T-cell (primary cell): ENCODE measurements at regions not wholly inside any gene's neighbourhood (a gene's known extent, or its start where the extent isn't known, plus 50 kb on each side); places are given as distances from the start of the nearest gene placed in this dataset.

Experiments used
- ATAC-seq, 4 experiments: fragments of 200-7000 bp in 3 of 4; fragments of 150-1000 bp in 1 of 4; cut with Tn5 transposase; replicated peaks in 1 of 4; 1 replicate in 3 of 4; 2 replicates in 1 of 4; pipeline ENCODE4 v1.10.0; 2021; ENCODE audit warnings: moderate library complexity in 3 of 4, mild to moderate bottlenecking in 2 of 4, moderate number of reproducible peaks in 1 of 4
- CTCF ChIA-PET, 2 donors: fragments of 300-600 bp; sonication (Branson Sonifier 250); formaldehyde crosslinking; loops; one replicate each; lab custom pipeline; 2022; ENCODE audit warnings: antibody characterized with exemption in 2 of 2; lab: Charles Lee
- POLR2A ChIA-PET, 2 donors: fragments of 300-600 bp; sonication (Branson Sonifier 250); formaldehyde crosslinking; loops; one replicate each; lab custom pipeline; 2022; ENCODE audit warnings: antibody characterized with exemption in 2 of 2; lab: Charles Lee
- DNase-seq, 35 experiments: peaks; one replicate each; pipeline versions ENCODE4 v3.0.0 to v3.0.0-alpha.2; 2013 to 2023
- H3K27ac ChIP-seq: one replicate; pipeline ENCODE4 v1.5.1; 2013; ENCODE audit warnings: low read length
- H3K27me3 ChIP-seq, 2 experiments: replicated peaks in 1 of 2; 1 replicate in 1 of 2; 2 replicates in 1 of 2; pipeline versions ENCODE4 v1.6.1 to v1.7.0; 2013; ENCODE audit warnings: low read length in 1 of 2, mixed read lengths in 1 of 2; ENCODE audit not compliant: control insufficient read depth in 2 of 2, insufficient read depth in 2 of 2; ENCODE audit errors: extremely low read depth in 1 of 2
- H3K36me3 ChIP-seq, 2 donors: 1 replicate in 1 of 2; 2 replicates in 1 of 2; pipeline versions ENCODE4 v1.6.1 to v1.7.0; 2013; ENCODE audit warnings: low read length in 1 of 2; ENCODE audit not compliant: control insufficient read depth in 2 of 2, insufficient read depth in 1 of 2; ENCODE audit errors: extremely low read depth in 1 of 2
- H3K4me1 ChIP-seq, 2 experiments: 1 replicate in 1 of 2; 2 replicates in 1 of 2; pipeline versions ENCODE4 v1.6.1 to v1.7.0; 2013; ENCODE audit warnings: low read length in 2 of 2, mixed read lengths in 1 of 2; ENCODE audit not compliant: insufficient read depth in 2 of 2, control insufficient read depth in 1 of 2; ENCODE audit errors: extremely low read depth in 1 of 2
- H3K4me3 ChIP-seq, 2 donors: 1 replicate in 1 of 2; 2 replicates in 1 of 2; pipeline versions ENCODE4 v1.5.1 to v1.7.0; 2013; ENCODE audit warnings: mild to moderate bottlenecking in 2 of 2, low read length in 1 of 2, moderate library complexity in 1 of 2; ENCODE audit not compliant: control insufficient read depth in 1 of 2; ENCODE audit errors: extremely low read depth in 1 of 2
- H3K9me3 ChIP-seq: 2 replicates; pipeline ENCODE4 v1.7.0; 2013
- H3K27ac Mint-ChIP-seq, 2 donors: one replicate each; pipeline ENCODE4 v1.8.0; 2020 to 2021; ENCODE audit warnings: mild to moderate bottlenecking in 2 of 2, mixed read lengths in 2 of 2
- H3K27me3 Mint-ChIP-seq, 2 donors: one replicate each; pipeline ENCODE4 v1.8.0; 2021 to 2022; ENCODE audit warnings: mixed read lengths in 2 of 2
- H3K36me3 Mint-ChIP-seq: one replicate; pipeline ENCODE4 v1.8.0; 2021; ENCODE audit warnings: mixed read lengths
- H3K4me1 Mint-ChIP-seq, 3 donors: one replicate each; pipeline ENCODE4 v1.8.0; 2020 to 2022; ENCODE audit warnings: mixed read lengths in 3 of 3, mild to moderate bottlenecking in 1 of 3
- H3K4me3 Mint-ChIP-seq, 3 donors: one replicate each; pipeline ENCODE4 v1.8.0; 2020 to 2022; ENCODE audit warnings: mild to moderate bottlenecking in 3 of 3, mixed read lengths in 3 of 3, moderate library complexity in 3 of 3
- H3K9me3 Mint-ChIP-seq, 3 donors: one replicate each; pipeline ENCODE4 v1.8.0; 2020 to 2022; ENCODE audit warnings: mixed read lengths in 3 of 3
- WGBS: methylation state at CpG from one replicate; pipeline ENCODE4 v1.1.5; 2013; ENCODE audit warnings: missing lambda C conversion rate; ENCODE audit not compliant: insufficient coverage; 5-methylcytosine and 5-hydroxymethylcytosine counted together

DNA sequence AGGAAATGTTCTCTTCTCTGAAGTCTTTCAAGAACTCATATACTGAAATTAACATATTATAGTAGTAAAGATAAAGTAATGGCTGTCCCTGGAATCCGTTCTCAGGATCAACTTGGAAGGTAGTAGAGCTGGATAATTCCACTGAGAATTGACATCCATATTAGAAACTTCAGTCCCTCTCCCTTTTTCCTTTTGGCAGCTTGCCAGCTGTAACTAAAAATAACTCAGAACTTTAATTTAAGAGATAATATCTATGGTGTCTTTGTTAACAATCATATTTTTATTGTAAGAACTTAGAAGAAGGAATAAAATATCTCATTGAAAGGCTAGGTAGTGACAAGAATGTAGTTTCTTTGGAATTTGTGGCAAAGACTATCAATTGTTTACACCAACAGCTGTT lies 61.4 kb upstream of the PLEKHA5 start:
- Histone ChIP-seq H3K36me3 (no peaks in the 10 kb centered on the region), H3K9me3 (no peaks in the 10 kb centered on the region), H3K4me3 (no peak overlapping the region), H3K27ac (no peak overlapping the region), H3K4me1 (no peaks in the 10 kb centered on the region), H3K27me3 (no peaks in the 10 kb centered on the region)
- H3K27ac Mint-ChIP-seq, result no peak overlapping the region
- ChIA-PET POLR2A (no interaction called here), CTCF (no interaction called here)
- ATAC-seq, result no peak
- peaks cover 4 to 10% of the 10 kb centered on the region in 2 donors for H3K27me3 Mint-ChIP-seq
- H3K4me1 Mint-ChIP-seq, result no peaks in the 10 kb centered on the region
- no peak for DNase-seq
- no peaks in the 10 kb centered on the region for H3K9me3 Mint-ChIP-seq
- no peak overlapping the region for H3K4me3 Mint-ChIP-seq
- H3K36me3 Mint-ChIP-seq, result no peaks in the 10 kb centered on the region
- no CpG with 5 or more reads among the region's 1 CpG for WGBS

DNA sequence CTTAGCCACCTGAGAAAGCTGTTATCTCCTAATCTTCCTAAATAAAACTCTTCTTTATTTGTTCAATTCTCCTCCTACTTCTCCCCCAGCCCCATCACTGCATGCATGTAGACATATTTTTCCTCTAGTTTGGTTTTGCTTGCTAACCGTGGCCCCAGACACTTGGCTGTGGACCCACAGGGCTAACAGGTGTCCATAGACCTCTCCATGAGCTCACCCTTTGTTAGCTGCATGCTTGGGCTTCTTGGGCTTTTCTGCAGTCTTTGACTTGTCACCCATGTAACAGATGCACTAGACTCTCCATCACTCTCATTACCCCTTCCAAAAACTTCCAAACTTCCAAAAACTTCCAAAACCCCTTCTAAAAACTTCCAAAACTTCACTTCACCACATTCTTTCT lies 59.2 kb upstream of the PLEKHA5 start:
- DNase-seq, result no peak
- ChIA-PET CTCF (no interaction called here), POLR2A (no interaction called here)
- Histone ChIP-seq H3K9me3 (no peaks in the 10 kb centered on the region), H3K27me3 (no peaks in the 10 kb centered on the region), H3K27ac (no peak overlapping the region), H3K36me3 (no peaks in the 10 kb centered on the region), H3K4me3 (no peak overlapping the region), H3K4me1 (no peaks in the 10 kb centered on the region)
- Mint-ChIP-seq H3K36me3 (no peaks in the 10 kb centered on the region), H3K9me3 (no peaks in the 10 kb centered on the region), H3K27me3 (peaks cover 4 to 10% of the 10 kb centered on the region in 2 donors), H3K27ac (no peak overlapping the region), H3K4me3 (no peak overlapping the region), H3K4me1 (no peaks in the 10 kb centered on the region)
- ATAC-seq, result no peak
- WGBS, result 60% methylated on average over 1 of the region's 1 CpG

DNA sequence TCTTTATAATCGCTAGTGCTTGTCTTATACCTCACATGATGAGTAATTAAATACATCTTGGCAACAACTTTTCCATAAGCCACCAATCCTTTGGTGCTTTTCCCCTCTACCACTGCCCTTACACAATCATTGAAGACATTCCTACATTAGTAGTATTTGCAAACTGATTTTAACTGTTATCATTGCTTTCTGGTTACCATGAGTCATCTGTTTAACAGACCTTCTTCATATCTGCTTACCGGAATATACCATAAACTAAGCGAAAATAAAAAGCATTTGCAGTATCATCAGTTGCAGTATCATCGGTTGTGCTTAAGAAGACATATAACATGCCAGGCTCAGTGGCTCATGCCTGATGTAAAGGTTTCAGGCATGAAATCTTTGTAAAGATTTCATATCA lies 54.8 kb upstream of the PLEKHA5 start:
- no peak for ATAC-seq
- Mint-ChIP-seq H3K4me1 (no peaks in the 10 kb centered on the region), H3K27ac (no peak overlapping the region), H3K9me3 (no peaks in the 10 kb centered on the region), H3K27me3 (peaks cover 4 to 6% of the 10 kb centered on the region in 2 donors), H3K4me3 (no peak overlapping the region), H3K36me3 (no peaks in the 10 kb centered on the region)
- DNase-seq, result no peak
- H3K36me3 ChIP-seq, result no peaks in the 10 kb centered on the region
- POLR2A ChIA-PET, result no interaction called here
- no peaks in the 10 kb centered on the region for H3K4me1 ChIP-seq
- H3K27ac ChIP-seq, result no peak overlapping the region
- WGBS, result 0% methylated on average over 1 of the region's 4 CpGs
- H3K9me3 ChIP-seq, result no peaks in the 10 kb centered on the region
- no peaks in the 10 kb centered on the region for H3K27me3 ChIP-seq
- H3K4me3 ChIP-seq, result no peak overlapping the region
- CTCF ChIA-PET, result no interaction called here

DNA sequence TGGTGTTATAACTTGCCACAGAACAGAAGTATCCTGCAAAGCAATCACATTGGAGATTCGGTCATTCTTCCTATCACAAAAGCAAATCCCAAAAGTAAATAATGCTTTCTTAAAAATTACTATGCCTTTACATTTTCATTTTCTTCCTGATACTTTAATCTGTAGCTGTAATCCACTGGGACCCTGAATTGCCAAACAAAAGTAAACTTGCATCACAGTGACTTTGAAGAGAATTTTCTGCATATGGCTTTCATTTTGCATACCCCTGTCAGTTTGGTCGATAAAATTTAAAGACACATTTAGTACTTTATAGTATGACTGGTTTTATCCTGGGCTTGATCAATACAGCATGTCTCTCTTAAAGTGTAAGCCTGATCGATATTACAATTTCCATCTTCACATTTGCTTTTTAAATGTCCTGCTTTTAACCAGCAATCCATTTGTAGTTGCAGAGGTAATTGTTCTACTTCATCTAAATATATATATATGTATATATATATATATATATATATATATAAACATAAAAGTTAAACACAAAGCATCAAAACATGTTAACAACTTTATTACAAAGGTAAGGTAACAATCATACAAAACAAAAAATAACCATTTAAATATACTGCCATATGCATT lies 53.7 kb upstream of the PLEKHA5 start:
- CTCF ChIA-PET, result no interaction called here
- no peaks in the 10 kb centered on the region for H3K4me1 ChIP-seq
- Mint-ChIP-seq H3K27me3 (no peaks in the 10 kb centered on the region), H3K4me3 (no peak overlapping the region), H3K27ac (no peak overlapping the region), H3K36me3 (no peaks in the 10 kb centered on the region), H3K9me3 (no peaks in the 10 kb centered on the region), H3K4me1 (no peaks in the 10 kb centered on the region)
- DNase-seq (no peak), ATAC-seq (no peak)
- H3K4me3 ChIP-seq, result no peak overlapping the region
- POLR2A ChIA-PET, result no interaction called here
- H3K36me3 ChIP-seq, result no peaks in the 10 kb centered on the region
- no CpG with 5 or more reads among the region's 3 CpGs for WGBS
- no peaks in the 10 kb centered on the region for H3K27me3 ChIP-seq
- no peak overlapping the region for H3K27ac ChIP-seq
- no peaks in the 10 kb centered on the region for H3K9me3 ChIP-seq
